ENCODE measurements at regions not wholly inside any gene's neighbourhood (a gene's known extent, or its start where the extent isn't known, plus 50 kb on each side); places are given as distances from the start of the nearest gene placed in this dataset.

- TF ChIP-seq, protein P1, sequence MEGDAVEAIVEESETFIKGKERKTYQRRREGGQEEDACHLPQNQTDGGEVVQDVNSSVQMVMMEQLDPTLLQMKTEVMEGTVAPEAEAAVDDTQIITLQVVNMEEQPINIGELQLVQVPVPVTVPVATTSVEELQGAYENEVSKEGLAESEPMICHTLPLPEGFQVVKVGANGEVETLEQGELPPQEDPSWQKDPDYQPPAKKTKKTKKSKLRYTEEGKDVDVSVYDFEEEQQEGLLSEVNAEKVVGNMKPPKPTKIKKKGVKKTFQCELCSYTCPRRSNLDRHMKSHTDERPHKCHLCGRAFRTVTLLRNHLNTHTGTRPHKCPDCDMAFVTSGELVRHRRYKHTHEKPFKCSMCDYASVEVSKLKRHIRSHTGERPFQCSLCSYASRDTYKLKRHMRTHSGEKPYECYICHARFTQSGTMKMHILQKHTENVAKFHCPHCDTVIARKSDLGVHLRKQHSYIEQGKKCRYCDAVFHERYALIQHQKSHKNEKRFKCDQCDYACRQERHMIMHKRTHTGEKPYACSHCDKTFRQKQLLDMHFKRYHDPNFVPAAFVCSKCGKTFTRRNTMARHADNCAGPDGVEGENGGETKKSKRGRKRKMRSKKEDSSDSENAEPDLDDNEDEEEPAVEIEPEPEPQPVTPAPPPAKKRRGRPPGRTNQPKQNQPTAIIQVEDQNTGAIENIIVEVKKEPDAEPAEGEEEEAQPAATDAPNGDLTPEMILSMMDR (conservative IDR thresholded peaks at IDR 0.05; ENCODE audit: low read depth, low read length): no peak
- no peak for TF ChIP-seq EZH2 (IDR thresholded peaks at IDR 0.05; ENCODE audit: low read length, unreplicated experiment)
- no peak for TF ChIP-seq EZH2phosphoT487 (IDR thresholded peaks at IDR 0.05; ENCODE audit: borderline replicate concordance, low read length)
Observed at GRCh38 chr16:86091976-86092375, 193.0 kb downstream of the IRF8 start.

Data from PC-3 (cell line).